Glomerular endothelial cell (primary cell): ENCODE measurements at regions not wholly inside any gene's neighbourhood (a gene's known extent, or its start where the extent isn't known, plus 50 kb on each side); places are given as distances from the start of the nearest gene placed in this dataset.

Experiments
- DNase-seq: peaks from one replicate; pipeline ENCODE4 v3.0.0-alpha.2; 2011; ENCODE audit warnings: low read depth, low spot score; ENCODE audit errors: extremely low read depth

GRCh38 chr18:42583283-42583731 is 532.2 kb downstream of the RIT2 start:
- DNase-seq: no peak

GRCh38 chr18:42586601-42587000 is 528.9 kb downstream of the RIT2 start:
- DNase-seq: no peak

GRCh38 chr18:42588786-42589185 is 526.7 kb downstream of the RIT2 start:
- DNase-seq: no peak

GRCh38 chr18:42604820-42605219 is 510.7 kb downstream of the RIT2 start:
- DNase-seq: no peak

- no peak for DNase-seq
These were observed 508.5 kb downstream of the RIT2 start for GRCh38 chr18:42606886-42607495.

GRCh38 chr18:42611134-42611533 is 504.4 kb downstream of the RIT2 start:
- DNase-seq: no peak

GRCh38 chr18:42614619-42615293 is 500.7 kb downstream of the RIT2 start:
- no peak for DNase-seq

GRCh38 chr18:42617221-42617620 is 498.3 kb downstream of the RIT2 start:
- no peak for DNase-seq

- no peak for DNase-seq
These were observed 495.7 kb downstream of the RIT2 start for GRCh38 chr18:42619771-42620170.

- DNase-seq: no peak
These were observed 494.8 kb downstream of the RIT2 start for GRCh38 chr18:42620657-42621056.

GRCh38 chr18:42623935-42624334 is 491.6 kb downstream of the RIT2 start:
- DNase-seq: no peak

GRCh38 chr18:42632801-42633200 is 482.7 kb downstream of the RIT2 start:
- DNase-seq: no peak

GRCh38 chr18:42635378-42636048 is 480.0 kb downstream of the RIT2 start:
- no peak for DNase-seq

- no peak for DNase-seq
These were observed 479.2 kb downstream of the RIT2 start for GRCh38 chr18:42636309-42636708.

- DNase-seq: no peak
These were observed 475.3 kb downstream of the RIT2 start for GRCh38 chr18:42640160-42640559.

GRCh38 chr18:42641996-42642395 is 473.5 kb downstream of the RIT2 start:
- DNase-seq: no peak

GRCh38 chr18:42644729-42645131 is 470.8 kb downstream of the RIT2 start:
- peak; percentile 88 for DNase-seq

- DNase-seq: peak; percentile 72
These were observed 466.0 kb downstream of the RIT2 start for GRCh38 chr18:42649331-42650035.

- no peak for DNase-seq
These were observed 460.9 kb downstream of the RIT2 start for GRCh38 chr18:42654556-42654955.

GRCh38 chr18:42657551-42657950 is 457.9 kb downstream of the RIT2 start:
- DNase-seq: no peak

- no peak for DNase-seq
These were observed 457.3 kb downstream of the RIT2 start for GRCh38 chr18:42658171-42658570.
